H9 (cell line): ENCODE measurements at regions not wholly inside any gene's neighbourhood (a gene's known extent, or its start where the extent isn't known, plus 50 kb on each side); places are given as distances from the start of the nearest gene placed in this dataset.

ENCODE experiments used
- DNase-seq: peaks from one replicate; pipeline ENCODE4 v3.0.0-alpha.2; 2017
- H2AFZ ChIP-seq: one replicate; pipeline ENCODE4 v1.6.1; 2013; ENCODE audit warnings: mild to moderate bottlenecking, low read length, control low read depth, moderate library complexity
- H2AK5ac ChIP-seq: 2 replicates; pipeline ENCODE4 v1.6.1; 2013; ENCODE audit warnings: low read length, control low read depth, mixed read lengths; ENCODE audit not compliant: insufficient read length
- H2BK120ac ChIP-seq: one replicate; pipeline ENCODE4 v1.6.1; 2013; ENCODE audit warnings: low read depth, mild to moderate bottlenecking, low read length, control low read depth, inconsistent platforms; ENCODE audit not compliant: poor library complexity, severe bottlenecking
- H2BK12ac ChIP-seq: 2 replicates; pipeline ENCODE4 v1.6.1; 2013; ENCODE audit warnings: low read length, control low read depth, mixed read lengths, low read depth; ENCODE audit not compliant: insufficient read length
- H2BK15ac ChIP-seq: 2 replicates; pipeline ENCODE4 v1.6.1; 2013; ENCODE audit warnings: low read depth, low read length, control low read depth
- H2BK20ac ChIP-seq: one replicate; pipeline ENCODE4 v1.6.1; 2013; ENCODE audit warnings: low read depth, mild to moderate bottlenecking, low read length, control low read depth, inconsistent platforms; ENCODE audit not compliant: poor library complexity, severe bottlenecking
- H2BK5ac ChIP-seq: 2 replicates; pipeline ENCODE4 v1.6.1; 2013; ENCODE audit warnings: low read length, control low read depth, mixed read lengths; ENCODE audit not compliant: insufficient read length
- H3K14ac ChIP-seq: 2 replicates; pipeline ENCODE4 v1.6.1; 2013; ENCODE audit warnings: low read length, control low read depth; ENCODE audit not compliant: insufficient read depth
- H3K18ac ChIP-seq: 2 replicates; pipeline ENCODE4 v1.6.1; 2013; ENCODE audit warnings: low read depth, mild to moderate bottlenecking, mixed read lengths, low read length, control low read depth; ENCODE audit not compliant: insufficient read length
- H3K23ac ChIP-seq: 2 replicates; pipeline ENCODE4 v1.6.1; 2013; ENCODE audit warnings: low read length, control low read depth, mixed read lengths, low read depth; ENCODE audit not compliant: insufficient read length
- H3K23me2 ChIP-seq: 2 replicates; pipeline ENCODE4 v1.6.1; 2013; ENCODE audit warnings: low read depth, mild to moderate bottlenecking, mixed read lengths, low read length, control low read depth; ENCODE audit not compliant: insufficient read length, poor library complexity, severe bottlenecking
- H3K27ac ChIP-seq: 2 replicates; pipeline ENCODE4 v1.5.1; 2013; ENCODE audit warnings: low read length, control low read depth, mixed read lengths, low read depth; ENCODE audit not compliant: insufficient read length
- H3K27me3 ChIP-seq: 2 replicates; pipeline ENCODE4 v1.6.1; 2013; ENCODE audit warnings: low read length, control low read depth, inconsistent platforms; ENCODE audit not compliant: insufficient read depth
- H3K4ac ChIP-seq: 2 replicates; pipeline ENCODE4 v1.6.1; 2013; ENCODE audit warnings: low read depth, mild to moderate bottlenecking, control low read depth, inconsistent platforms, low read length, moderate library complexity
- H3K4me1 ChIP-seq: 2 replicates; pipeline ENCODE4 v1.6.1; 2013; ENCODE audit warnings: low read length, control low read depth, inconsistent platforms; ENCODE audit not compliant: insufficient read depth
- H3K4me2 ChIP-seq: 2 replicates; pipeline ENCODE4 v1.6.1; 2013; ENCODE audit warnings: low read length, control low read depth, mixed read lengths; ENCODE audit not compliant: insufficient read length, insufficient read depth
- H3K56ac ChIP-seq: 2 replicates; pipeline ENCODE4 v1.6.1; 2013; ENCODE audit warnings: low read depth, mild to moderate bottlenecking, mixed read lengths, low read length, control low read depth; ENCODE audit not compliant: insufficient read length
- H3K79me1 ChIP-seq: 2 replicates; pipeline ENCODE4 v1.6.1; 2013; ENCODE audit warnings: low read depth, mild to moderate bottlenecking, moderate library complexity, low read length, control low read depth, inconsistent platforms; ENCODE audit not compliant: insufficient read depth, poor library complexity, severe bottlenecking
- H3K79me2 ChIP-seq: 2 replicates; pipeline ENCODE4 v1.6.1; 2013; ENCODE audit warnings: low read length, control low read depth, inconsistent platforms; ENCODE audit not compliant: insufficient read depth
- H3K9ac ChIP-seq: 2 replicates; pipeline ENCODE4 v1.6.1; 2013; ENCODE audit warnings: low read length, control low read depth, mixed read lengths; ENCODE audit not compliant: insufficient read length; ENCODE audit errors: extremely low read depth
- H3K9me3 ChIP-seq: one replicate; pipeline ENCODE4 v1.6.1; 2013; ENCODE audit warnings: low read depth, low read length, inconsistent platforms; ENCODE audit not compliant: control insufficient read depth
- H3T11ph ChIP-seq: one replicate; pipeline ENCODE4 v1.6.1; 2013; ENCODE audit warnings: mild to moderate bottlenecking, low read length, control low read depth, inconsistent platforms
- H4K20me1 ChIP-seq: one replicate; pipeline ENCODE4 v1.6.1; 2013; ENCODE audit not compliant: control insufficient read depth, insufficient read length, insufficient read depth
- H4K5ac ChIP-seq: 2 replicates; pipeline ENCODE4 v1.6.1; 2013; ENCODE audit warnings: low read depth, mild to moderate bottlenecking, mixed read lengths, low read length, control low read depth; ENCODE audit not compliant: insufficient read length
- H4K8ac ChIP-seq: replicated peaks from 2 replicates; pipeline ENCODE4 v1.6.1; 2013; ENCODE audit warnings: low read length, control low read depth, mixed read lengths, low read depth; ENCODE audit not compliant: insufficient read length
- H4K91ac ChIP-seq: 2 replicates; pipeline ENCODE4 v1.6.1; 2013; ENCODE audit warnings: low read depth, mild to moderate bottlenecking, moderate library complexity, mixed read lengths, low read length, control low read depth; ENCODE audit not compliant: insufficient read length
- H3K27ac Mint-ChIP-seq, 3 experiments: 2 replicates in 2 of 3; 3 replicates in 1 of 3; pipeline ENCODE4 v1.8.0; 2020 to 2021; ENCODE audit warnings: mixed read lengths in 3 of 3, mild to moderate bottlenecking in 1 of 3, moderate library complexity in 1 of 3
- H3K27me3 Mint-ChIP-seq: 2 replicates; pipeline ENCODE4 v1.8.0; 2021; ENCODE audit warnings: low read depth, mild to moderate bottlenecking, moderate library complexity, mixed read lengths
- H3K36me3 Mint-ChIP-seq, 3 experiments: 2 replicates in 2 of 3; 3 replicates in 1 of 3; pipeline ENCODE4 v1.8.0; 2020 to 2021; ENCODE audit warnings: low read depth in 3 of 3, mixed read lengths in 3 of 3; ENCODE audit not compliant: insufficient read depth in 1 of 3
- H3K4me1 Mint-ChIP-seq, 2 experiments: 2 replicates each; pipeline ENCODE4 v1.8.0; 2020; ENCODE audit warnings: mixed read lengths in 2 of 2
- H3K4me3 Mint-ChIP-seq, 2 experiments: 2 replicates in 1 of 2; 3 replicates in 1 of 2; pipeline ENCODE4 v1.8.0; 2020 to 2021; ENCODE audit warnings: mild to moderate bottlenecking in 2 of 2, mixed read lengths in 2 of 2, moderate library complexity in 1 of 2
- H3K9me3 Mint-ChIP-seq, 2 experiments: 2 replicates in 1 of 2; 3 replicates in 1 of 2; pipeline ENCODE4 v1.8.0; 2020; ENCODE audit warnings: mild to moderate bottlenecking in 2 of 2, mixed read lengths in 2 of 2, moderate library complexity in 1 of 2
- WGBS: extraction: QIAGEN DNeasy Blood & Tissue Kit; methylation state at CpG from one replicate; pipeline ENCODE4 v1.1.7; 2013; ENCODE audit warnings: missing lambda C conversion rate, low lambda C conversion rate, mixed read lengths; ENCODE audit not compliant: insufficient read length; ENCODE audit errors: extremely low coverage; 5-methylcytosine and 5-hydroxymethylcytosine counted together
- TF ChIP-seq, protein P1 (sequence below): fragments of 200-600 bp; sonication (generic); conservative IDR thresholded peaks from 3 replicates; pipeline ENCODE4 v1.8.0; 2021; ENCODE audit warnings: antibody characterized with exemption, mild to moderate bottlenecking

DNA sequence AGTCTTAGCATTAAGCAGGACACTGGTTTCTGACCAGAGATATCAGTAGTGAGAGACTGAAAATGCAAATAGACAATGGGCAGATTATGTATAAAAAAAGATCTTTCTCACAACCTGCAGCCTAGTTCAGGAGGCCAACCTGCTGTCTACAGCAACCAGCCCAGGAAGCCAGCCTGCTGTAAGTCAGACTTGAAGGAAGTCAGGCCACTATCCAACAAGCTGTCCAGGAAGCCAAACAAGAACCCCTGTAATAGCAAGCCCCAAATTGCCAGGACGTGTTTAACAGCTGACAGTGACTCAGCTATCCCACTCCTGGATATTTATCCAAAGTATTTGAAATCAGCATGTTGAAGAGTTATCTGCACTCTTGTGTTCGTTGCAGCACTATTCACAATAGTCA is 121.8 kb upstream of the SPIN1 start:
- no peaks in the 10 kb centered on the region for H3K9me3 ChIP-seq
- H3K56ac ChIP-seq: no peak overlapping the region

More for the DNA sequence above, 121.8 kb upstream of the SPIN1 start:
- Histone ChIP-seq H2AK5ac (no peak overlapping the region), H2BK120ac (no peak overlapping the region), H4K20me1 (no peaks in the 10 kb centered on the region), H3K79me2 (no peaks in the 10 kb centered on the region), H3K23ac (no peak overlapping the region), H2BK20ac (no peak overlapping the region), H3K4ac (no peak overlapping the region), H2BK12ac (no peak overlapping the region), H3K9ac (no peak overlapping the region), H3K4me1 (no peaks in the 10 kb centered on the region), H4K5ac (no peak overlapping the region), H4K91ac (no peak overlapping the region), H2AFZ (no peak overlapping the region), H2BK15ac (no peak overlapping the region), H3T11ph (no peak overlapping the region), H3K18ac (no peak overlapping the region), H3K27me3 (no peaks in the 10 kb centered on the region), H3K27ac (no peak overlapping the region), H3K4me2 (no peak overlapping the region), H4K8ac (no peak overlapping the region), H3K14ac (no peak overlapping the region), H2BK5ac (no peak overlapping the region), H3K79me1 (no peaks in the 10 kb centered on the region), H3K23me2 (no peaks in the 10 kb centered on the region)
- no peak for DNase-seq
- Mint-ChIP-seq H3K4me3 (no peak overlapping the region), H3K27me3 (no peaks in the 10 kb centered on the region; the same call in 1 of the 2 replicates), H3K27ac (no peak overlapping the region; a peak in 1 of 7 replicates), H3K4me1 (no peaks in the 10 kb centered on the region), H3K36me3 (peaks cover 0 to 6% (median 0%) of the 10 kb centered on the region in 3 experiments; a peak in 3 of 7 replicates), H3K9me3 (no peaks in the 10 kb centered on the region; a peak in 2 of 5 replicates)
- TF ChIP-seq, protein P1, sequence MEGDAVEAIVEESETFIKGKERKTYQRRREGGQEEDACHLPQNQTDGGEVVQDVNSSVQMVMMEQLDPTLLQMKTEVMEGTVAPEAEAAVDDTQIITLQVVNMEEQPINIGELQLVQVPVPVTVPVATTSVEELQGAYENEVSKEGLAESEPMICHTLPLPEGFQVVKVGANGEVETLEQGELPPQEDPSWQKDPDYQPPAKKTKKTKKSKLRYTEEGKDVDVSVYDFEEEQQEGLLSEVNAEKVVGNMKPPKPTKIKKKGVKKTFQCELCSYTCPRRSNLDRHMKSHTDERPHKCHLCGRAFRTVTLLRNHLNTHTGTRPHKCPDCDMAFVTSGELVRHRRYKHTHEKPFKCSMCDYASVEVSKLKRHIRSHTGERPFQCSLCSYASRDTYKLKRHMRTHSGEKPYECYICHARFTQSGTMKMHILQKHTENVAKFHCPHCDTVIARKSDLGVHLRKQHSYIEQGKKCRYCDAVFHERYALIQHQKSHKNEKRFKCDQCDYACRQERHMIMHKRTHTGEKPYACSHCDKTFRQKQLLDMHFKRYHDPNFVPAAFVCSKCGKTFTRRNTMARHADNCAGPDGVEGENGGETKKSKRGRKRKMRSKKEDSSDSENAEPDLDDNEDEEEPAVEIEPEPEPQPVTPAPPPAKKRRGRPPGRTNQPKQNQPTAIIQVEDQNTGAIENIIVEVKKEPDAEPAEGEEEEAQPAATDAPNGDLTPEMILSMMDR: no peak
- no CpG with 5 or more reads among the region's 2 CpGs for WGBS
